Loucy (cell line): ENCODE measurements at regions not wholly inside any gene's neighbourhood (a gene's known extent, or its start where the extent isn't known, plus 50 kb on each side); places are given as distances from the start of the nearest gene placed in this dataset.

ENCODE experiments used
- H2AFZ ChIP-seq: fragments of 200-600 bp; sonication (generic); 2 replicates; pipeline ENCODE4 v1.6.0; 2016; ENCODE audit warnings: antibody characterized with exemption, mild to moderate bottlenecking, low read length, moderate library complexity
- H3F3A ChIP-seq: fragments of 200-600 bp; 2 replicates; pipeline ENCODE4 v1.6.0; 2016; ENCODE audit warnings: antibody characterized with exemption, low read depth, mild to moderate bottlenecking
- H3K27me3 ChIP-seq: fragments of 200-600 bp; sonication (generic); 2 replicates; pipeline ENCODE4 v1.6.1; 2014; ENCODE audit warnings: low read length, mild to moderate bottlenecking; ENCODE audit not compliant: insufficient read depth, poor library complexity, severe bottlenecking
- H3K36me3 ChIP-seq: fragments of 200-600 bp; sonication (generic); 2 replicates; pipeline ENCODE4 v1.6.1; 2016; ENCODE audit warnings: low read length; ENCODE audit not compliant: insufficient read depth
- H3K4me1 ChIP-seq: fragments of 200-600 bp; sonication (generic); 2 replicates; pipeline ENCODE4 v1.5.1; 2014; ENCODE audit warnings: low read length, mild to moderate bottlenecking; ENCODE audit not compliant: insufficient read depth, poor library complexity, severe bottlenecking
- H3K4me2 ChIP-seq: fragments of 200-600 bp; sonication (generic); 2 replicates; pipeline ENCODE4 v1.6.0; 2014; ENCODE audit warnings: antibody characterized with exemption, low read length, low read depth, mild to moderate bottlenecking; ENCODE audit not compliant: poor library complexity, severe bottlenecking
- H3K4me3 ChIP-seq: fragments of 200-600 bp; sonication (generic); 2 replicates; pipeline ENCODE4 v1.5.1; 2014; ENCODE audit warnings: low read length, mild to moderate bottlenecking, mixed read lengths; ENCODE audit not compliant: poor library complexity, severe bottlenecking
- H3K79me2 ChIP-seq: fragments of 200-600 bp; sonication (generic); 2 replicates; pipeline ENCODE4 v1.6.1; 2014; ENCODE audit warnings: low read length; ENCODE audit not compliant: insufficient read depth
- H3K9ac ChIP-seq: fragments of 200-600 bp; sonication (generic); 2 replicates; pipeline ENCODE4 v1.6.0; 2014; ENCODE audit warnings: mild to moderate bottlenecking, low read depth, low read length, moderate library complexity; ENCODE audit not compliant: poor library complexity, severe bottlenecking
- H3K9me2 ChIP-seq: fragments of 200-600 bp; sonication (generic); replicated peaks from 2 replicates; pipeline ENCODE4 v1.6.1; 2016; ENCODE audit warnings: low read depth, low read length, mixed read lengths
- H3K9me3 ChIP-seq: fragments of 200-600 bp; sonication (generic); 2 replicates; pipeline ENCODE4 v1.6.1; 2014; ENCODE audit warnings: mild to moderate bottlenecking, antibody characterized with exemption, low read length, low read depth; ENCODE audit not compliant: insufficient read depth
- H4K20me1 ChIP-seq: fragments of 200-600 bp; sonication (generic); 2 replicates; pipeline ENCODE4 v1.6.0; 2014; ENCODE audit warnings: antibody characterized with exemption, low read length, mild to moderate bottlenecking; ENCODE audit not compliant: insufficient read depth, poor library complexity, severe bottlenecking
- EZH2phosphoT487 ChIP-seq: fragments of 200-600 bp; IDR thresholded peaks from 2 replicates; pipeline ENCODE4 v1.6.1; 2018; ENCODE audit warnings: antibody characterized with exemption, mild to moderate bottlenecking, moderate library complexity, borderline replicate concordance
- TF ChIP-seq, protein P1 (sequence below): fragments of 200-600 bp; sonication (generic); conservative IDR thresholded peaks from 2 replicates; pipeline ENCODE4 v1.5.1; 2014; ENCODE audit warnings: mild to moderate bottlenecking, antibody characterized with exemption, low read length

DNA sequence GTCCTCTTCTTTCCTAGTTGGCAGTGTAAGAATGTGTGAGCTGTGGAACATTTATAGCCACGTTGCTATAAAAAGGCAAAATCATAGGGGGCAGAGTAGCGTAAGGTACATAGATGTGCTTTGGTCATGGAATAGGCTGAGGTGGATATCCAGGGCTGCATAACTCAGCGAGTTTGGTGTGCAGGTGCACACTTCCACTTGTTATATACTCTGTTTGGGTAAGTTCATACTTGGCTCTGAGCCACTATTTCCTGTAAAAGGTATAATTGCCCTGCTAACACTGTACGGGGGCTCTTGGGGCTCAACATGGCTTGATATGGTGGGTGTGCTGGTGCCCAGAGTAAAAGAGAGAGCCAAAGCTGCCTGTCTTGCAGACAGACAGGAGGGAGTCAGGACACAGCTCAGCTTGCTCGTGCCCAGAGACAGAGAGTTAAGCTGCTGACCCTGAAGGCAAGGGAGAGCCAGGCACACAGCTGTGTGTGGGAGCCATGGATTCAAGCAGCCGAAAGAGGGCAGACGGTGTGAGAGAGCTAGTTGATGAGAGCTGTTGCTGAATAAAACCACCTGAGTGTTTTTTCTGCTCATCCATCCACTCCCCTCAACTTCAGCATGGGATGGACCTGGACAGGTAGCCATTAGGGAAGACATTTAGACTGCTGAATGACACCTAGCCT is 126.7 kb downstream of the DKK1 start:
- H3K4me2 ChIP-seq: no peak overlapping the region
- H3K4me1 ChIP-seq: no peaks in the 10 kb centered on the region
- TF ChIP-seq, protein P1, sequence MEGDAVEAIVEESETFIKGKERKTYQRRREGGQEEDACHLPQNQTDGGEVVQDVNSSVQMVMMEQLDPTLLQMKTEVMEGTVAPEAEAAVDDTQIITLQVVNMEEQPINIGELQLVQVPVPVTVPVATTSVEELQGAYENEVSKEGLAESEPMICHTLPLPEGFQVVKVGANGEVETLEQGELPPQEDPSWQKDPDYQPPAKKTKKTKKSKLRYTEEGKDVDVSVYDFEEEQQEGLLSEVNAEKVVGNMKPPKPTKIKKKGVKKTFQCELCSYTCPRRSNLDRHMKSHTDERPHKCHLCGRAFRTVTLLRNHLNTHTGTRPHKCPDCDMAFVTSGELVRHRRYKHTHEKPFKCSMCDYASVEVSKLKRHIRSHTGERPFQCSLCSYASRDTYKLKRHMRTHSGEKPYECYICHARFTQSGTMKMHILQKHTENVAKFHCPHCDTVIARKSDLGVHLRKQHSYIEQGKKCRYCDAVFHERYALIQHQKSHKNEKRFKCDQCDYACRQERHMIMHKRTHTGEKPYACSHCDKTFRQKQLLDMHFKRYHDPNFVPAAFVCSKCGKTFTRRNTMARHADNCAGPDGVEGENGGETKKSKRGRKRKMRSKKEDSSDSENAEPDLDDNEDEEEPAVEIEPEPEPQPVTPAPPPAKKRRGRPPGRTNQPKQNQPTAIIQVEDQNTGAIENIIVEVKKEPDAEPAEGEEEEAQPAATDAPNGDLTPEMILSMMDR: no peak
- no peak for TF ChIP-seq EZH2phosphoT487
- no peaks in the 10 kb centered on the region for H3K79me2 ChIP-seq
- no peaks in the 10 kb centered on the region for H4K20me1 ChIP-seq
- H2AFZ ChIP-seq: no peak overlapping the region
- no peak overlapping the region for H3K4me3 ChIP-seq
- no peaks in the 10 kb centered on the region for H3F3A ChIP-seq
- H3K9me3 ChIP-seq: no peaks in the 10 kb centered on the region
- H3K36me3 ChIP-seq: no peaks in the 10 kb centered on the region
- H3K9ac ChIP-seq: no peak overlapping the region
- no peaks in the 10 kb centered on the region for H3K27me3 ChIP-seq
- no peaks in the 10 kb centered on the region for H3K9me2 ChIP-seq

DNA sequence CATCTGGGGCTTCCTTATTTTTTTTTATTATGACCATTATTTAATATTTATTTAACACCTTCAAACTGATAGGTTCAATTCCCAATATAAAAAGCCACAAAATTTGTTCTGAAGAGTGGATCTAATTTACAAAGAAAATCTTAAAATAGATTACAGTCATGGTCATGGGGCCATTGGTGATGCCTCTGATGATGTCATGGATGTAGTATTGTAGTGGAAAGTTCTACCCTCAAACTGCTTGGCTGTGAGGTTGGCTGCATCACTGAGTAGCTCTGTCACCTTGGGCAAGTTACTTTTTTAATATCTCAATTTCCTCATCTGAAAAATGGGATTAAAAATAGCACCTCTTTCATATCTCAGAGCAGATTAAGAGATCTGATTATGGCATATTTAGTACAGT is 128.5 kb downstream of the DKK1 start:
- Histone ChIP-seq H3K4me2 (no peak overlapping the region), H3K4me1 (no peaks in the 10 kb centered on the region), H2AFZ (no peak overlapping the region), H3K27me3 (no peaks in the 10 kb centered on the region), H3K9me3 (no peaks in the 10 kb centered on the region), H3K36me3 (no peaks in the 10 kb centered on the region), H3K79me2 (no peaks in the 10 kb centered on the region), H4K20me1 (no peaks in the 10 kb centered on the region), H3K9ac (no peak overlapping the region), H3K9me2 (no peaks in the 10 kb centered on the region), H3F3A (no peaks in the 10 kb centered on the region), H3K4me3 (no peak overlapping the region)
- TF ChIP-seq, protein P1: no peak
- no peak for TF ChIP-seq EZH2phosphoT487

DNA sequence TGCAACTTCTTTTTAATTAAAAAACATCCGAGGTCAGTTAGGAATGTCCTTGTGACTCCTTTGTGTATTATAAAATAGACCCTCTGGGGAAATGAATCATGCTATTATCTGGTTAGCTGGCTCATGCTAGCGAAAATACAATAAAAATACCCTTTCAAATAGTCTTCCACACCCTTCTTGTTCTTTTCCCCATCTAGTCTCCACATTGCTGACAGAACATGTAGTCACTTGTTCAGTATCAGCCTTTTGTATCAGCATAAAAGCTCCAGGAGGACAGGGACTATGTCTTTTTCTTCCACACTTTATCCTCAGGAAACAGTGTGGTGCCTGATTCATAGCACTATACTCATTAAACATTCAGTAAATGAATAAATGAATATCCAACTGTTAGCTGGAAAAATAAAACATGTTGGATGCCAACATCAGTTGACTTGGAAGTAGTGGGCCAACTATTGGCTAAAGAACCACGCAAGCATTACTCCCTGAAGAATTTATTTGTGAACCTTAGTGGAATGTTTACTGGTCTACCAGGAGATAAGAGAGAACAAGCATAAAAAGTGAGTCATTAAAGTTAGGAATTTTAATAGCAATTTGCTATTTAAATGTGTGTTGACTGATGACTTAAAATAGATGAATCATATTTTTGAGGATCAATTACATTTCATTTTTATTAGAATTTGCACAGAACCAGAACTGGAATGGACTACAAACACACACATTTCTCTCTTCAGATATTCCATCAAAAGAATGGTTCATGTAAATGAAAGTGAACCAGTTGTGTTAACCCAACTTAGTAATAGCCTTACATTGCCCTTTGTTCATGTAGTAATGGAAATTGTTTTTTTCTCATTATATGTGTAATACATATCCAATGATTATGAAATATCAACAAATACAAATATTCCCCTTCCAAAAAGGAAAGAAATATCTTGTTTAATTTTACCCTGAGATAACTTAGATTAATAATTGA is 129.6 kb downstream of the DKK1 start:
- Histone ChIP-seq H4K20me1 (no peaks in the 10 kb centered on the region), H3K9me3 (no peaks in the 10 kb centered on the region), H2AFZ (no peak overlapping the region), H3K4me3 (no peak overlapping the region), H3K9ac (no peak overlapping the region), H3K4me1 (no peaks in the 10 kb centered on the region), H3K4me2 (no peak overlapping the region), H3K79me2 (no peaks in the 10 kb centered on the region), H3K36me3 (no peaks in the 10 kb centered on the region), H3K9me2 (no peaks in the 10 kb centered on the region), H3K27me3 (no peaks in the 10 kb centered on the region), H3F3A (no peaks in the 10 kb centered on the region)
- TF ChIP-seq, protein P1: no peak
- TF ChIP-seq EZH2phosphoT487: no peak
